ENCODE measurements at regions not wholly inside any gene's neighbourhood (a gene's known extent, or its start where the extent isn't known, plus 50 kb on each side); places are given as distances from the start of the nearest gene placed in this dataset.
A peak's percentile ranks its signal among the peaks of the same experiment; 100 is the strongest.

GRCh38 chr12:63069860-63070617 lies 81.0 kb downstream of the AVPR1A start:
- no peaks in the 10 kb centered on the region for H3K4me1 ChIP-seq (ENCODE audit: control insufficient read depth, insufficient read depth, low read length)
- no peaks in the 10 kb centered on the region for H3K27me3 ChIP-seq (ENCODE audit: control insufficient read depth, insufficient read depth, low read length)
- 74% methylated on average over 2 of the region's 3 CpGs for WGBS (ENCODE audit: insufficient coverage)
- no peak overlapping the region for H3K4me3 ChIP-seq (ENCODE audit: low read length)
- H3K36me3 ChIP-seq (ENCODE audit: control insufficient read depth, insufficient read depth, low read length): no peaks in the 10 kb centered on the region
- H3K9me3 ChIP-seq (replicated peaks; ENCODE audit: control insufficient read depth, low read depth, low read length): no peaks in the 10 kb centered on the region
- DNase-seq: peak; percentile 39
- H3K27ac ChIP-seq (ENCODE audit: low read length): peak overlapping the region; percentile 52

- H3K27ac ChIP-seq (ENCODE audit: low read length): no peak overlapping the region
- peak; percentile 83 for DNase-seq
Measured at GRCh38 chr12:63068857-63069442, 82.1 kb downstream of the AVPR1A start.

GRCh38 chr12:63066782-63067181 lies 84.2 kb downstream of the AVPR1A start:
- WGBS (ENCODE audit: insufficient coverage): 33% methylated on average over 3 of the region's 4 CpGs

More at GRCh38 chr12:63068857-63069442, 82.1 kb downstream of the AVPR1A start:
- H3K36me3 ChIP-seq (ENCODE audit: control insufficient read depth, insufficient read depth, low read length): no peaks in the 10 kb centered on the region
- no peaks in the 10 kb centered on the region for H3K27me3 ChIP-seq (ENCODE audit: control insufficient read depth, insufficient read depth, low read length)
- WGBS (ENCODE audit: insufficient coverage): no CpG with 5 or more reads among the region's 2 CpGs
- no peaks in the 10 kb centered on the region for H3K9me3 ChIP-seq (replicated peaks; ENCODE audit: control insufficient read depth, low read depth, low read length)
- H3K4me3 ChIP-seq (ENCODE audit: low read length): no peak overlapping the region
- H3K4me1 ChIP-seq (ENCODE audit: control insufficient read depth, insufficient read depth, low read length): no peaks in the 10 kb centered on the region

GRCh38 chr12:63066136-63066535 lies 84.9 kb downstream of the AVPR1A start:
- H3K27me3 ChIP-seq (ENCODE audit: control insufficient read depth, insufficient read depth, low read length): no peaks in the 10 kb centered on the region

More at GRCh38 chr12:63066782-63067181, 84.2 kb downstream of the AVPR1A start:
- Histone ChIP-seq H3K36me3 (ENCODE audit: control insufficient read depth, insufficient read depth, low read length) (no peaks in the 10 kb centered on the region), H3K4me3 (ENCODE audit: low read length) (no peak overlapping the region), H3K9me3 (replicated peaks; ENCODE audit: control insufficient read depth, low read depth, low read length) (no peaks in the 10 kb centered on the region), H3K27ac (ENCODE audit: low read length) (no peak overlapping the region), H3K4me1 (ENCODE audit: control insufficient read depth, insufficient read depth, low read length) (no peaks in the 10 kb centered on the region), H3K27me3 (ENCODE audit: control insufficient read depth, insufficient read depth, low read length) (no peaks in the 10 kb centered on the region)
- no peak for DNase-seq

GRCh38 chr12:63064080-63064479 lies 86.9 kb downstream of the AVPR1A start:
- Histone ChIP-seq H3K9me3 (replicated peaks; ENCODE audit: control insufficient read depth, low read depth, low read length) (no peaks in the 10 kb centered on the region), H3K36me3 (ENCODE audit: control insufficient read depth, insufficient read depth, low read length) (no peaks in the 10 kb centered on the region), H3K27me3 (ENCODE audit: control insufficient read depth, insufficient read depth, low read length) (no peaks in the 10 kb centered on the region), H3K4me1 (ENCODE audit: control insufficient read depth, insufficient read depth, low read length) (no peaks in the 10 kb centered on the region), H3K4me3 (ENCODE audit: low read length) (no peak overlapping the region), H3K27ac (ENCODE audit: low read length) (no peak overlapping the region)
- DNase-seq: peak; percentile 14
- WGBS (ENCODE audit: insufficient coverage): no CpG with 5 or more reads among the region's 1 CpG

More at GRCh38 chr12:63066136-63066535, 84.9 kb downstream of the AVPR1A start:
- WGBS (ENCODE audit: insufficient coverage): 100% methylated on average over 1 of the region's 1 CpG
- no peak overlapping the region for H3K4me3 ChIP-seq (ENCODE audit: low read length)
- no peak for DNase-seq
- H3K9me3 ChIP-seq (replicated peaks; ENCODE audit: control insufficient read depth, low read depth, low read length): no peaks in the 10 kb centered on the region
- H3K36me3 ChIP-seq (ENCODE audit: control insufficient read depth, insufficient read depth, low read length): no peaks in the 10 kb centered on the region
- no peaks in the 10 kb centered on the region for H3K4me1 ChIP-seq (ENCODE audit: control insufficient read depth, insufficient read depth, low read length)
- no peak overlapping the region for H3K27ac ChIP-seq (ENCODE audit: low read length)

- Histone ChIP-seq H3K4me3 (ENCODE audit: low read length) (no peak overlapping the region), H3K4me1 (ENCODE audit: control insufficient read depth, insufficient read depth, low read length) (no peaks in the 10 kb centered on the region), H3K27ac (ENCODE audit: low read length) (no peak overlapping the region), H3K27me3 (ENCODE audit: control insufficient read depth, insufficient read depth, low read length) (no peaks in the 10 kb centered on the region), H3K36me3 (ENCODE audit: control insufficient read depth, insufficient read depth, low read length) (no peaks in the 10 kb centered on the region), H3K9me3 (replicated peaks; ENCODE audit: control insufficient read depth, low read depth, low read length) (no peaks in the 10 kb centered on the region)
- no peak for DNase-seq
Measured at GRCh38 chr12:63056649-63057048, 94.4 kb downstream of the AVPR1A start.

- H3K27ac ChIP-seq (ENCODE audit: low read length): no peak overlapping the region
- H3K4me3 ChIP-seq (ENCODE audit: low read length): no peak overlapping the region
- DNase-seq: no peak
- no peaks in the 10 kb centered on the region for H3K4me1 ChIP-seq (ENCODE audit: control insufficient read depth, insufficient read depth, low read length)
- no peaks in the 10 kb centered on the region for H3K9me3 ChIP-seq (replicated peaks; ENCODE audit: control insufficient read depth, low read depth, low read length)
- H3K27me3 ChIP-seq (ENCODE audit: control insufficient read depth, insufficient read depth, low read length): no peaks in the 10 kb centered on the region
- H3K36me3 ChIP-seq (ENCODE audit: control insufficient read depth, insufficient read depth, low read length): no peaks in the 10 kb centered on the region
Measured at GRCh38 chr12:63052696-63053095, 98.3 kb downstream of the AVPR1A start.

GRCh38 chr12:63047146-63047545 lies 103.9 kb downstream of the AVPR1A start:
- no CpG with 5 or more reads among the region's 1 CpG for WGBS (ENCODE audit: insufficient coverage)
- Histone ChIP-seq H3K27me3 (ENCODE audit: control insufficient read depth, insufficient read depth, low read length) (no peaks in the 10 kb centered on the region), H3K4me1 (ENCODE audit: control insufficient read depth, insufficient read depth, low read length) (no peaks in the 10 kb centered on the region)

GRCh38 chr12:63045020-63045860 lies 105.8 kb downstream of the AVPR1A start:
- no peak overlapping the region for H3K27ac ChIP-seq (ENCODE audit: low read length)
- no peak for DNase-seq
- no peaks in the 10 kb centered on the region for H3K36me3 ChIP-seq (ENCODE audit: control insufficient read depth, insufficient read depth, low read length)
- no peak overlapping the region for H3K4me3 ChIP-seq (ENCODE audit: low read length)
- no peaks in the 10 kb centered on the region for H3K9me3 ChIP-seq (replicated peaks; ENCODE audit: control insufficient read depth, low read depth, low read length)
- H3K4me1 ChIP-seq (ENCODE audit: control insufficient read depth, insufficient read depth, low read length): no peaks in the 10 kb centered on the region
- no peaks in the 10 kb centered on the region for H3K27me3 ChIP-seq (ENCODE audit: control insufficient read depth, insufficient read depth, low read length)
- 100% methylated on average over 1 of the region's 4 CpGs for WGBS (ENCODE audit: insufficient coverage)

More at GRCh38 chr12:63047146-63047545, 103.9 kb downstream of the AVPR1A start:
- Histone ChIP-seq H3K4me3 (ENCODE audit: low read length) (no peak overlapping the region), H3K36me3 (ENCODE audit: control insufficient read depth, insufficient read depth, low read length) (no peaks in the 10 kb centered on the region), H3K9me3 (replicated peaks; ENCODE audit: control insufficient read depth, low read depth, low read length) (no peaks in the 10 kb centered on the region), H3K27ac (ENCODE audit: low read length) (no peak overlapping the region)
- DNase-seq: no peak

GRCh38 chr12:63042646-63043045 lies 107.7 kb upstream of the PPM1H start:
- WGBS (ENCODE audit: insufficient coverage): 83% methylated on average over 1 of the region's 1 CpG
- DNase-seq: no peak
- Histone ChIP-seq H3K9me3 (replicated peaks; ENCODE audit: control insufficient read depth, low read depth, low read length) (no peaks in the 10 kb centered on the region), H3K27me3 (ENCODE audit: control insufficient read depth, insufficient read depth, low read length) (no peaks in the 10 kb centered on the region), H3K36me3 (ENCODE audit: control insufficient read depth, insufficient read depth, low read length) (no peaks in the 10 kb centered on the region), H3K27ac (ENCODE audit: low read length) (no peak overlapping the region), H3K4me3 (ENCODE audit: low read length) (no peak overlapping the region), H3K4me1 (ENCODE audit: control insufficient read depth, insufficient read depth, low read length) (no peaks in the 10 kb centered on the region)

Data from muscle of leg (tissue), 3 donors.